ENCODE measurements at regions not wholly inside any gene's neighbourhood (a gene's known extent, or its start where the extent isn't known, plus 50 kb on each side); places are given as distances from the start of the nearest gene placed in this dataset.

GRCh38 chr6:103870970-103871369 is 988.7 kb downstream of the HACE1 start:
- intact Hi-C loops (cut with DNase I) = no loop called here
- DNase-seq = no peak
- H3K27ac ChIP-seq (ENCODE audit: low read depth in 2 of 2, low read length in 2 of 2) = no peak overlapping the region
- TF ChIP-seq, protein P1, sequence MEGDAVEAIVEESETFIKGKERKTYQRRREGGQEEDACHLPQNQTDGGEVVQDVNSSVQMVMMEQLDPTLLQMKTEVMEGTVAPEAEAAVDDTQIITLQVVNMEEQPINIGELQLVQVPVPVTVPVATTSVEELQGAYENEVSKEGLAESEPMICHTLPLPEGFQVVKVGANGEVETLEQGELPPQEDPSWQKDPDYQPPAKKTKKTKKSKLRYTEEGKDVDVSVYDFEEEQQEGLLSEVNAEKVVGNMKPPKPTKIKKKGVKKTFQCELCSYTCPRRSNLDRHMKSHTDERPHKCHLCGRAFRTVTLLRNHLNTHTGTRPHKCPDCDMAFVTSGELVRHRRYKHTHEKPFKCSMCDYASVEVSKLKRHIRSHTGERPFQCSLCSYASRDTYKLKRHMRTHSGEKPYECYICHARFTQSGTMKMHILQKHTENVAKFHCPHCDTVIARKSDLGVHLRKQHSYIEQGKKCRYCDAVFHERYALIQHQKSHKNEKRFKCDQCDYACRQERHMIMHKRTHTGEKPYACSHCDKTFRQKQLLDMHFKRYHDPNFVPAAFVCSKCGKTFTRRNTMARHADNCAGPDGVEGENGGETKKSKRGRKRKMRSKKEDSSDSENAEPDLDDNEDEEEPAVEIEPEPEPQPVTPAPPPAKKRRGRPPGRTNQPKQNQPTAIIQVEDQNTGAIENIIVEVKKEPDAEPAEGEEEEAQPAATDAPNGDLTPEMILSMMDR (IDR thresholded peaks at IDR 0.05; ENCODE audit: borderline replicate concordance, extremely low read depth, insufficient read depth) = no peak
- FAIRE-seq = no peak
- H3K27me3 ChIP-seq (ENCODE audit: control insufficient read depth, insufficient read depth, low read length) = no peaks in the 10 kb centered on the region
- H3K9ac ChIP-seq (ENCODE audit: low read length in 3 of 3) = no peak overlapping the region
- no peaks in the 10 kb centered on the region for H3K9me3 ChIP-seq (ENCODE audit: control insufficient read depth in 2 of 3, insufficient read depth in 1 of 3, low read length in 3 of 3)
- H3K4me3 ChIP-seq (ENCODE audit: low read length in 3 of 3) = no peak overlapping the region
- no peaks in the 10 kb centered on the region for H3K4me1 ChIP-seq (ENCODE audit: control insufficient read depth in 2 of 3, insufficient read depth in 2 of 3, low read depth in 1 of 3, low read length in 3 of 3)
- no peaks in the 10 kb centered on the region for H3K36me3 ChIP-seq (ENCODE audit: control insufficient read depth in 2 of 3, insufficient read depth in 3 of 3, low read length in 3 of 3)

DNA sequence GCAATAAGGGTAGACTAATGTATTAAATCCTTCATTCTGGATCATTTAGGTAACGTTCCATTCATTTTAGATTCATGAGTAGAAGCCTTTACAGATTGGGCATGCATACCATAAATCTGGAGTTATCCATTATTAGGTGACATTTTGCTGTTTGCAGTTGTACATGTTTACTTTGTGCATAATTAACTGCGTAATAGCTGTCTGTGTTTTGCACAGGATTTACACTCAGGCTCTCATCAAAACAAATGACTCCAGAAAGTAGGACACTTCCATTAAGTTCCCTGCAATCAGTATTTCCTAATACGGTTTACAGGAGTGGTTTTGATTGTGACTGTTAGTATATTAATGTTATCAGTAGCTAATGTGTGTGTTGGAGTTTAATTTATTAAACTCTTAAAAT is 997.4 kb downstream of the HACE1 start:
- intact Hi-C loops (cut with DNase I) = no loop called here
- H3K27ac ChIP-seq (ENCODE audit: low read depth in 2 of 2, low read length in 2 of 2) = no peak overlapping the region
- FAIRE-seq = no peak
- H3K4me3 ChIP-seq (ENCODE audit: low read length in 3 of 3) = no peak overlapping the region
- no peaks in the 10 kb centered on the region for H3K4me1 ChIP-seq (ENCODE audit: control insufficient read depth in 2 of 3, insufficient read depth in 2 of 3, low read depth in 1 of 3, low read length in 3 of 3)
- no peak overlapping the region for H3K9ac ChIP-seq (ENCODE audit: low read length in 3 of 3)
- H3K36me3 ChIP-seq (ENCODE audit: control insufficient read depth in 2 of 3, insufficient read depth in 3 of 3, low read length in 3 of 3) = no peaks in the 10 kb centered on the region
- H3K27me3 ChIP-seq (ENCODE audit: control insufficient read depth, insufficient read depth, low read length) = no peaks in the 10 kb centered on the region
- no peaks in the 10 kb centered on the region for H3K9me3 ChIP-seq (ENCODE audit: control insufficient read depth in 2 of 3, insufficient read depth in 1 of 3, low read length in 3 of 3)
- DNase-seq = no peak
- TF ChIP-seq, protein P1 (IDR thresholded peaks at IDR 0.05; ENCODE audit: borderline replicate concordance, extremely low read depth, insufficient read depth) = no peak

GRCh38 chr6:103858003-103858402 is 1001.7 kb downstream of the HACE1 start:
- H3K27ac ChIP-seq (ENCODE audit: low read depth in 2 of 2, low read length in 2 of 2) = no peak overlapping the region
- H3K36me3 ChIP-seq (ENCODE audit: control insufficient read depth in 2 of 3, insufficient read depth in 3 of 3, low read length in 3 of 3) = no peaks in the 10 kb centered on the region
- no peak for FAIRE-seq
- H3K27me3 ChIP-seq (ENCODE audit: control insufficient read depth, insufficient read depth, low read length) = no peaks in the 10 kb centered on the region
- no peak overlapping the region for H3K9ac ChIP-seq (ENCODE audit: low read length in 3 of 3)
- TF ChIP-seq, protein P1 (IDR thresholded peaks at IDR 0.05; ENCODE audit: borderline replicate concordance, extremely low read depth, insufficient read depth) = no peak
- no peak overlapping the region for H3K4me3 ChIP-seq (ENCODE audit: low read length in 3 of 3)
- no peaks in the 10 kb centered on the region for H3K9me3 ChIP-seq (ENCODE audit: control insufficient read depth in 2 of 3, insufficient read depth in 1 of 3, low read length in 3 of 3)
- no peak for DNase-seq
- H3K4me1 ChIP-seq (ENCODE audit: control insufficient read depth in 2 of 3, insufficient read depth in 2 of 3, low read depth in 1 of 3, low read length in 3 of 3) = no peaks in the 10 kb centered on the region
- intact Hi-C loops (cut with DNase I) = no loop called here

- no peak for DNase-seq
- TF ChIP-seq, protein P1 (IDR thresholded peaks at IDR 0.05; ENCODE audit: borderline replicate concordance, extremely low read depth, insufficient read depth) = no peak
- H3K36me3 ChIP-seq (ENCODE audit: control insufficient read depth in 2 of 3, insufficient read depth in 3 of 3, low read length in 3 of 3) = no peaks in the 10 kb centered on the region
- H3K9ac ChIP-seq (ENCODE audit: low read length in 3 of 3) = no peak overlapping the region
- no peak for FAIRE-seq
- no peaks in the 10 kb centered on the region for H3K4me1 ChIP-seq (ENCODE audit: control insufficient read depth in 2 of 3, insufficient read depth in 2 of 3, low read depth in 1 of 3, low read length in 3 of 3)
- no peaks in the 10 kb centered on the region for H3K27me3 ChIP-seq (ENCODE audit: control insufficient read depth, insufficient read depth, low read length)
- no peaks in the 10 kb centered on the region for H3K9me3 ChIP-seq (ENCODE audit: control insufficient read depth in 2 of 3, insufficient read depth in 1 of 3, low read length in 3 of 3)
- H3K27ac ChIP-seq (ENCODE audit: low read depth in 2 of 2, low read length in 2 of 2) = no peak overlapping the region
- intact Hi-C loops (cut with DNase I) = no loop called here
- no peak overlapping the region for H3K4me3 ChIP-seq (ENCODE audit: low read length in 3 of 3)
These were observed 1004.0 kb downstream of the HACE1 start for GRCh38 chr6:103855750-103856149.
